ENCODE measurements at regions not wholly inside any gene's neighbourhood (a gene's known extent, or its start where the extent isn't known, plus 50 kb on each side); places are given as distances from the start of the nearest gene placed in this dataset.
"Not testable (repeated sequence)": the region's sequence is repeated elsewhere in the genome, so short reads cannot be mapped to it uniquely, and the experiment has no call there.

GRCh38 chr18:49731860-49732311, 81.4 kb downstream of the ACAA2 start:
- DNase-seq: no peak

- no peak for DNase-seq
Observed at GRCh38 chr18:49731421-49731841, 81.9 kb downstream of the ACAA2 start.

- no peak for DNase-seq
Observed at GRCh38 chr18:49730951-49731391, 82.4 kb downstream of the ACAA2 start.

GRCh38 chr18:49728542-49728941, 84.8 kb downstream of the ACAA2 start:
- DNase-seq: no peak

GRCh38 chr18:49727816-49728215, 85.5 kb downstream of the ACAA2 start:
- no peak for DNase-seq

- DNase-seq: no peak
Observed at GRCh38 chr18:49726675-49726963, 86.7 kb downstream of the ACAA2 start.

- peak; percentile 26 for DNase-seq
Observed at GRCh38 chr18:49725809-49726674, 87.3 kb downstream of the ACAA2 start.

- no peak for DNase-seq
Observed at GRCh38 chr18:49723648-49724180, 89.6 kb downstream of the ACAA2 start.

- no peak for DNase-seq
Observed at GRCh38 chr18:49722477-49722876, 90.9 kb downstream of the ACAA2 start.

GRCh38 chr18:49721981-49722380, 91.4 kb downstream of the ACAA2 start:
- DNase-seq: no peak

- DNase-seq: not testable (repeated sequence)
Observed at GRCh38 chr18:49720944-49721343, 92.4 kb downstream of the ACAA2 start.

GRCh38 chr18:49717617-49718016, 95.7 kb downstream of the ACAA2 start:
- no peak for DNase-seq

- DNase-seq: no peak
Observed at GRCh38 chr18:49716035-49716434, 97.3 kb downstream of the ACAA2 start.

GRCh38 chr18:49709347-49709690, 104.0 kb downstream of the ACAA2 start:
- no peak for DNase-seq

GRCh38 chr18:49708662-49709346, 104.5 kb downstream of the ACAA2 start:
- DNase-seq: no peak

- no peak for DNase-seq
Observed at GRCh38 chr18:49707599-49707998, 105.7 kb downstream of the ACAA2 start.

GRCh38 chr18:49704334-49704733, 109.0 kb downstream of the ACAA2 start:
- no peak for DNase-seq

- no peak for DNase-seq
Observed at GRCh38 chr18:49701190-49701589, 112.1 kb downstream of the ACAA2 start.

- no peak for DNase-seq
Observed at GRCh38 chr18:49699303-49699702, 114.0 kb downstream of the ACAA2 start.

GRCh38 chr18:49698525-49699025, 114.8 kb downstream of the ACAA2 start:
- no peak for DNase-seq

- no peak for DNase-seq
Observed at GRCh38 chr18:49697757-49698524, 115.4 kb downstream of the ACAA2 start.

GRCh38 chr18:49697049-49697448, 116.3 kb downstream of the ACAA2 start:
- DNase-seq: no peak

- DNase-seq: no peak
Observed at GRCh38 chr18:49694402-49694801, 118.9 kb downstream of the ACAA2 start.
